H54 (cell line): ENCODE measurements at regions not wholly inside any gene's neighbourhood (a gene's known extent, or its start where the extent isn't known, plus 50 kb on each side); places are given as distances from the start of the nearest gene placed in this dataset.

Source experiments
- DNase-seq: peaks from one replicate; pipeline ENCODE4 v3.0.0; 2011; ENCODE audit warnings: low spot score, mixed read lengths; ENCODE audit not compliant: insufficient read length
- FAIRE-seq: peaks from 3 replicates; lab custom pipeline; 2011; peaks lifted over from hg19 to GRCh38; lab: Jason Lieb, UNC
- POLR2A ChIP-seq: IDR thresholded peaks from 2 replicates; pipeline ENCODE4 v1.6.1; 2011; ENCODE audit warnings: low read depth, mild to moderate bottlenecking, low read length

DNA sequence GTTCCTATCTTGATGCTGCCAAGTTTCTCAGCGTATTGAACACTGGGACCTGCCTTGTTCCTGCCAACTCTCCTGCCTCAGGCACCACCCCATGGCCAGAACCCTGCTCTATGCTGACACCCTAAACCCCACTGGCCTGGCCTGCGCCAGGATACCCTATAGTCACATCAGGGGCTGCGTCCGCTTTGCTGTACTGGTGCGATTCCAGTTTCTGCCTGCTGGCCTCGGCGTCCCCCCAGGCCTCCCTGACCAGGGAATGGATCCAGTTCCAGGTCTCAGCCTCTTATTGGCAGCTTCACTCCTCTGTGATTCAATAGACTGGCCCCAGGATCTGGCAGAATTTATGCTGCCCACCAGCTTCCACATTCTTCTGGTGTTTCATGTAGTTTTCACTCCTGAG, 55.0 kb downstream of the GPR6 start:
- no peak for FAIRE-seq
- no peak for DNase-seq
- TF ChIP-seq POLR2A = no peak

DNA sequence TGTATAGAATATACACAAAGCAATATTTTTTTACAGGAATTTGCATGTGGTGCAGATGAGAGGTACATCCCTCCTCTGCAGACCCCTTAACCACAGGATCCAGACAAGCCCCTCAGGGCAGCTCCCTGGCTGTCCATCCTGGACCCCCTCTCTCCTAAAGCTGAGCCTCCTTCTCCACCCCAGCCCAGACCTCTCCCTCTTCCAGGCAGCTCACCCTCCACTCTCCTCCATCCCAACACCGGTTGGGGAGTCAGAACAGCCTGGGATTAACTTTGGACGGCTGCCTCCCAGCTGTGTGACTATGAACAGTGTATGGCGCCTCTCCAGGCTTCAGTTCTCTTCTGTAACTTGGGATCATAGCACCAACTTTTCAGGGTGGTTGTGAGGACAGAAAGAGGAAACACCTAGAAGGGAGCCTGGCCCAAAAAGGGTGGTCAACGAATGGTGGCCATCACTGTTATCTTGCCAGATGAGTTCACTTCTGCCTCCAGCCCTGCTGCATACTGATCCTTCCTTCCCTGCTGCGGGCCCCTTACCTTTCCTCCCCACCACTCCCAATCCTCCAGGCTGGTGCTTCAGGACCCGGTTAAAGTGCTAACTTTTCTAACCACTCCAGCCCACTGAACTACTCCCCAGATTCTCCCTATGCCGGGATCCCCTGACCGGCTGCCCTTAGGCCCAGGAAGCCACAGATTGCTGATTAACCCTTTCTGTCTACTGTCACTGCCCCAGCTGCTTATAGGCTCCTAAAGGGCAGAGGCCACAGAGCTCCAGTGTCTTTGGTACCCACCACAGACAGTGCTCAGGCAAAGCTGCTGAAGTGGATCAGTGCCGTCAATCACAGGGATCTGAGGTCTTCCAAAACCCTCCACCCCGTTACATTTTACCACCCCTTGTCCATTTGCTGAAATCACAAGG, 55.9 kb downstream of the GPR6 start:
- TF ChIP-seq POLR2A = no peak
- FAIRE-seq (no peak), DNase-seq (no peak)

DNA sequence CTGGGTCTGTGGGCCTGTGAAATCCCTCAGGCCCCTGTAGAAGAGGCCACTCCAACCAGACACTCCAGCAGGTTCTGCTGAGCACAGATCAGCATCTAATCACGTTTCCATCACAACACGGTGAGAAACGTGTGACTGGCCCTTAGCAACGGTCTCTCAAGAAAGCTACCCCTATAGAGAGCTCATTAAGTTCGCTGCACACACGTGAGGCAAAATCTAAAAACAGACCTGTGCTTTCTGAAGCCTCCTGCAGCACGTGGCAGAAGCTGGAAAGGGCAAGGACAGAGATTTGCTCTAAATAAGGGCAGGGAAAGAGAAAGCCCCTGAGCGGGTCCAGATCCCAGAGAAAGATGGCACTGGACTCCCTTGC, 56.5 kb downstream of the GPR6 start:
- DNase-seq (no peak), FAIRE-seq (no peak)

DNA sequence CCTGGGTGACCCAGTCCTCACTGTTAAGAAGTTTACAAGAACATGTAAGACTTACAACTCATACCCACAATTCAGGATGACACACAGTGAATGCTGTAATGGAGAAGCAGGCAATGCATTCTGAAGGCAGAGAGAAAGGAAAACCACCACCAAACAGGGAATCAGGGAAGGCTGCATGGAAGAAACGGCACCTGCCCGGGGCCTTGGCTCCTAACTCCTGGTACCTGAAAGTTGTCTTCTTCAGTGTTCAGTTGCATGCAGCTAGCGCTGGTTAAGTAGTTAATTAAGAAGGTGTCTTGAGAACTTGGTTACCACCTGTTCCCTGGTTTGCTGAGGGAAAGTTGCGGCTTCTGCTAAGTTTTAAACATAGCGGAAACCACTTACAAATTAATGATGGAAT, 57.2 kb downstream of the GPR6 start:
- TF ChIP-seq POLR2A = no peak
- DNase-seq (no peak), FAIRE-seq (no peak)

More for the DNA sequence above, 56.5 kb downstream of the GPR6 start:
- no peak for TF ChIP-seq POLR2A

DNA sequence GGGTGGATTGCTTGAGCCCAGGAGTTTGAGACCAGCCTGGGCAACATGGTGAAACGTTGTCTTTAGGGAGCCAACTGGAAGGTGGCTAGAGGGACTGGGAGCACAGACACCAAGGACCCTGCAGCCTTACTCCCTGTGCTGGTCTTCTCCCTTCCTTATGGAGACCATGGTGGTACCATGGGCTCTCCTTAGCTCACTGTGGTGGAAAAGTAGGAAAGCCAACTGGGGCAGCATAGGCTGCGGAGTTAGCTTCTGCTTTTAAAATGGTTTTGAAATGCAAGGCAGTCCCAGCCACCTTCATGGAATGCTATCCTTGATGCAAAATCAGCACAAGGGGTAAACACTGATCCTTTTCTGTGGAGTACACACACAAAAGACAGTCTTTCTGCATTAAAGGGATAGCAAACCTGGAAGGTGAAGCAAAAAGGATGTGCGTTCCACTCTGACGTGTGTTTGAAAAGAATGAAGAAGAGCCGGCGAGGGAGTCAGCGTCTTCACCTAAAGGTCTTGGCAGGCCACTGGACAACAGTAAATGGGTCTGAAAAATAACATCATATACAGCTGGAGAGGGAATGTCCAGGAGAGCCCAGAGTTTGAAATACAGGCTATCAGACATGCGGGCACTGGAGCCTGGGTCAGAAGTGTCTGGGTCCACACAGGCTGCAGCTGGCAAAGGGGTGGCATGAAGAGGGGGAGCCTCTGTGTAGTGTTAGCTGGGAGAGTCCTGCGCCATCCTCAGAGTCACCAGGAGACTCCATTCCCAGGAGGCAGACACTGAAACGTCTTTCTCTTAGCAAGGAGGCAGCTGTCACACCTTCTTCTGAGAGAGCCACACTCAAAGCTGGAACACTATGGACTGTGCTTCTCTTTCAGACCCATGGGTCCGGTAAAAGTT, 58.5 kb downstream of the GPR6 start:
- no peak for TF ChIP-seq POLR2A
- DNase-seq = no peak
- no peak for FAIRE-seq

DNA sequence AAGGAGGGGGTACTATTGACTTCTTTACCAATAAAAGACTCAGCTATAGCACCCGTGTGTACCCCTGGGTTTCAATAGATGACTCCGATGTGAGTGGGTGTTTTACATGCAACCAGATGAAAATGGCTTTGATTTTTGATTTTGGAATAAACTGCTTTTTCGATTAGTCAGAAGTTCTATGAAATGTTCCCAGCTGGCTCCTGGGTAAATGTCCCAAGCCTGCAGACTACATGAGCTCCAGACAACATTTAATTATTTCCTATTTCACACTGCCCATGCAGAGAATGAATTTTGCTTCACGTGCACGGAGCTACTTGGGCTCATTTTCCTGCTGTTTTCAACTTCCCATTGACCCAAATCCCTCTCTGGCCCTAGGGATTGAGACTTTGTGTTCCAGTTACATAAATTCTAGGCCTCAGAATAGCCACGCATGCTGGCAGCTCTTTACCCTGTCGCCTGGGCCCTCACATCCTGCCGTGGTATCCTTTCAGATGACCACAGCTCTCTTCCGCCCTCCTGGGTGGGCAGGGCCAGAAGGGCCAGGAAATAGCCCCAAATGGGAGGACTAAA, 59.7 kb downstream of the GPR6 start:
- TF ChIP-seq POLR2A = no peak
- no peak for FAIRE-seq
- no peak for DNase-seq

DNA sequence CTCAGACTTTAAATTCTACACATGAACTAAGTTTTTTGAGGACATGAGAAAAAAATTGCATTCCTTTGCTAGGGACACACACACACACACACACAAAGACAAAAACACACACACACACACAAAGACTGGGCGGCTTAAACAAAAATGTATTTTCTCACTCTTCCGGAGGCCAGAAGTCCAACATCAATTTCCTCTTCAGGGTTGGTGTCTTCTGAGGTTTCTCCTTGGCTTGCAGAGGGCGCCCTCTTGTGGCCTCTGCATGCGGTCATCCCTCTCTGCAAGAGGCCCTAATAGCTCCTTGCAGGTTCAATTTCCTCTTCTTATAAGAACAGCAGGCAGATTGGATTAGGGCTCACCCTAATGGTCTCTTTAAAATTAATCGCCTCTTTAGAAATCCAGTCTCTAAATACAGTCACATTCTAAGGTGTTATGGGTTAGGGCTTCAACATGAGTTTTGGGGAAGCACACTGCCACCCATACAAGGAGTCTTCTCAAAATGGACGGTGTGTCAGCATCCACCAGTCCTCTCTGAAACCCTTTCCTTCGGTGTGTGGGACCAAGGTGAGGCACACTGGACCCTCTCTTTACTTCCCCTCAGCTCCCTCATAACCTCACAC, 61.4 kb downstream of the GPR6 start:
- peak; percentile 27 for DNase-seq
- no peak for FAIRE-seq
- TF ChIP-seq POLR2A = no peak

DNA sequence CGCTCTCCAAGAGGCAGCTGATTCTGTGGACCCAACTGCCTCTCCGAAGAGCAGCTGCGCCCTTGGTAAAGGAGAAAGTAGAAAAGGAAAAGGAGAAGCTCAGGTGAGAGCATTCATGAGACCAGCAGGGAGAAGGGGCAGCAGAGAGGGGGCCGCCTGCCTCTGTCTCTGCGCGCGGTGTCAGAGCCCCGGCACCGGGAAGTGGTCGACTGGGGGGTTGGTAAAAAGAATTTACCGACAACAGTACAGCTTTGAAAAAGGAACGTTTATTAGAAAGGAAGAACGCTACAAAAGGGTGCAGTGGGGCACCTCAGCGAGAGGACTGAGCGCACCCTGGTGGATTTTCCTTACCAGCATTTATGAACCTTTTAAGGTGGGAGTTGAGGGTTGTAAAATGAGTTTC, 61.9 kb downstream of the GPR6 start:
- no peak for FAIRE-seq
- no peak for DNase-seq
- TF ChIP-seq POLR2A = no peak

DNA sequence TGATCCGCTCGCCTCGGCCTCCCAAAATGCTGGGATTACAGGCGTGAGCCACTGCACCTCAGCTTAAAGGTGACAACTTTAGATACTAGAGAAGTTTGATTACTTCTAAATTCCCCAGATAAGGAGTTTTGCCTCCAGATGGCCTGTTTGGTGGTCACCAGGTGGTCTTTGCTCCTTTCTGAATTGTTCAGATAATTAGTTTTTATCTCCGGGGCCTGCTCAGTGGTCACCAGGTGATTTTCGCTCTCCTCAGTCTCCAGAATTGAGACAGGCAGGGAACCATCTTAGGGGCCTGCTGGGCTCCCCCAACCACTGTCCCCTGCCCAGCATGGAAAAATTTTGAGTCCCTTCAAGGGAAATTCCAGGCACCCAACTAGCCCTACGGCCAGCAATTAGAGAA, 62.6 kb downstream of the GPR6 start:
- no peak for DNase-seq
- TF ChIP-seq POLR2A = no peak
- no peak for FAIRE-seq

DNA sequence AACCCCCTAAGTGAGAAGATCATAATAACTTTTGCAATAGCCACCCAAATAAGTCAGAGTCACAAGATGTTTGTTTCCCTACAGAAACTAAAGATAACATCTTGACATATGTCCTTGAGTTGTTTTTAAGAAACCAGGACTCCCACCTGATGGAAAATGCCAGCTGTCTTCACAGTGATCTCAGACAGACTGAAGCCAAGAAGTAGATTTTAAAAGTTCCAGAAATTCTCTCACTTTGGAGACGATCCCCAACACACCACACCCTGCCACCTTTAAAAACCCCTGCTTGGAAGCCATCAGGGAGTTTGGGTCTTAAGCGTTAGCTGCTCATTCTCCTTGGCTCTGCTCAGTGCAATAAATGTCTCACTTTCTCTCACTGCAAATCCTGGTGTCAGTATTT, 63.0 kb downstream of the GPR6 start:
- no peak for FAIRE-seq

DNA sequence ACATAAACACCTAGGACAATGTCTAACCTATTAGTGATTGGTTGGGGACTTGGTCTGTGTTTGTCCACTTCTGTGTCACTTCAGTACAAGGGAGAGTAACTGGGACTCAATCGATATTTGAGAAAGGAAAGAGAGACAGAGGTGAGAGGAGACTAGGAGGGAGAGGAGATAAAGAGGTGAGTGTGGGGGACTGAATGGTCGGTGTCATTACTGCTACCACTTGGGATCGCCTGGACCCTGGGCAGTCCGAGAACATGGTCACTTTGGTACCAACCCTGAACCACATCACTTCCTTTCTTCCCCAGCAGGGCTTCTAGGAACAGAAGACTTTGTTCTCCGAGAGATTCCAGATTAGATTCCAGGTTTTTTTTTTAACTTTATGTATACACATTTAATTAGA, 63.7 kb downstream of the GPR6 start:
- FAIRE-seq (no peak), DNase-seq (no peak)
- no peak for TF ChIP-seq POLR2A

More for the DNA sequence above, 63.0 kb downstream of the GPR6 start:
- no peak for TF ChIP-seq POLR2A
- DNase-seq = no peak

DNA sequence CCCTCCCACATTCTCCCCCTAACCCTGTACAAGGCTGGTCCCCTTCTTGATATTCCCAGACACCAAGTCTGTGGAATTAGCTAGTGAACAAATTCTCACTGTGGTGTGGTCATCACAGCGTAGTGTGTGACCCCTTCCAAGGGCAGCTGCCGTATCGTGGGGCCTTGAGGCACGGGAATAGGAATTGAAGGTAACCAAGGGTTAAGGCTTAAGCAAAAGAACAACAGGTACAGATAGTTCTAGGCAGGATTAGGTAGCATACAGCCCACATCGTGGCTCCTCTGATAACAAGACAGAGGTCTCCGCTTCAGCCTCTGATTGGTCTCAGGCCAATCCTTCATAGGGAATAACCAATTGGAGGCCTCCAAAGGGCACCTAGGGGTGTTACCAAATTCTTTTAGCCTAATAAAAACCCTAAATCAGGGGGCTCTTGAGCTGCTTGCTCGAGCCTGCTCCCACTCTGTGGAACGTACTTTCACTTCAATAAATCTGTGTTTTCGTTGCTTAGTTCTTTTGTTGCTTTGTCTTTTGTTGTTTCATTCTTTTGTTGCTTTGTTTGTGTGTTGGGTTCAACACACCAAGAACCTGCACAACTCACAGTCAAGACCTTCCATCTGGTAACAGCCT, 64.7 kb downstream of the GPR6 start:
- no peak for TF ChIP-seq POLR2A
- FAIRE-seq (no peak), DNase-seq (no peak)

DNA sequence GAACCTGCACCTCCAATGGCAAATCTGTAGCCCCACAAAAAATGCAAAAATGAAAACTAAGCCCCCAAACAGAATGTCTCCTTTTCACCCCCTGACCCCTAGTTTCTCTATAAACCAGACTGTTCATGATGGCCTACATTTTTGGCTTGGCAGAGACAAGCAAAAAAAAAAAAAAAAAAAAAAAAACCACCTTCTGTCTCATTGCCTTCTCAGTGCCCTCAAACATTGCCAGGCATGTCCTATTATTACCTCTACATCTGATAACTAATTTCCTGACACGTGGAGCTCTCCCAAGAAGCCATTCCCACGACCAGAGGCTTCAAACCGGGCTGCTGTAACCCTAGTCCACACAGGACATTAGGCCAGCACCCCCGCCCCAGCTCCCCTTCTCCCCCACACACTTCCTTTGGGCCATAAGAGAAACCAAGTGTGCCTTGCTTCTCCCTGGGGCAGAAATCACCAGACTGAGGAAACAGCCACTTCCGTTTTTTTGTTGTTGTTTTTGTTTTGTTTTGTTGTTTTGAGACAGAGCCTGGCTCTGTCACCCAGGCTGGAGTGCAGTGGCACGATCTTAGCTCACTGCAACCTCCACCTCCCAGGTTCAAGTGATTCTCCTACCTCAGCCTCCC, 65.4 kb downstream of the GPR6 start:
- TF ChIP-seq POLR2A = no peak
- FAIRE-seq = no peak
- DNase-seq = no peak
